ENCODE measurements at regions not wholly inside any gene's neighbourhood (a gene's known extent, or its start where the extent isn't known, plus 50 kb on each side); places are given as distances from the start of the nearest gene placed in this dataset.

DNA sequence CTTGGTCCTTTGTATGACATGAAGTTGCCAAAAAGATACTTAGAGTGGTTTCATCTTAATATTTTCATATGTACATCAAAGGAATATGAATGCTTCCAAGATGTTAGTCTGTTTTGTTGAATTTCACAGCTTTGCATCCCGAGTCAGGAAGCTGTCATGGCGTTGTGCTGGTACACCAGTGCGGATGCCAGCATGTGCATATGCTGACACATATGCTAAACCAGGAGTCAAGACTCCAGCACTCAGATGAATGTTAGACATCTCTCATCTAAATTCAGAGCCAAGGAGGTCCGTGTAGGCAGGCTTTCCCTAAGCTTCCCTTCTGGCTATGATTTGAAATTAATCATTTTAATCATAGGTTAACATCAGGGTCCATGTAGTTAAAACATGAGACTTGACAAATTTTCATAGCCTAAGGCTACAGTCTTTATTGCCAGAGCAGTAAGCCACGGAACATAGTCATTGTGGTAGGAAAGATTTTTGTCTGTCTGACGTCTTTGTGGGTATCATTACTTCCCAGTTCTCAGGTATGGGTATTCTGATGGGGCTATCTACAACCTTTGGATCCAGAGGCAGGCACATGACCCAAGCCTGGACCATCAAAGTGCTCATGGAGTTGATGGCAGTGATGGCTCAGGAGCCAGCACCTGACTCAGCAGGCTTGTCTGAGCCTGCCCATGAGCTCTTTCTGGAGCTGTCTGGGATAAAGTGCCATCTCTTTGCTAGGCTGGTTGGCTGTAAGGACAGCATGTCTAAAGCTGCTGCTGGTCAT, 246.1 kb downstream of the KCNRG start:
- no peak overlapping the region for H3K4me3 Mint-ChIP-seq
- peaks cover 19% of the 10 kb centered on the region for H3K4me1 Mint-ChIP-seq
- peaks cover 6% of the 10 kb centered on the region for H3K27me3 Mint-ChIP-seq (ENCODE audit: low read depth, poor library complexity)
- DNase-seq, result no peak
- TF ChIP-seq, protein P1, sequence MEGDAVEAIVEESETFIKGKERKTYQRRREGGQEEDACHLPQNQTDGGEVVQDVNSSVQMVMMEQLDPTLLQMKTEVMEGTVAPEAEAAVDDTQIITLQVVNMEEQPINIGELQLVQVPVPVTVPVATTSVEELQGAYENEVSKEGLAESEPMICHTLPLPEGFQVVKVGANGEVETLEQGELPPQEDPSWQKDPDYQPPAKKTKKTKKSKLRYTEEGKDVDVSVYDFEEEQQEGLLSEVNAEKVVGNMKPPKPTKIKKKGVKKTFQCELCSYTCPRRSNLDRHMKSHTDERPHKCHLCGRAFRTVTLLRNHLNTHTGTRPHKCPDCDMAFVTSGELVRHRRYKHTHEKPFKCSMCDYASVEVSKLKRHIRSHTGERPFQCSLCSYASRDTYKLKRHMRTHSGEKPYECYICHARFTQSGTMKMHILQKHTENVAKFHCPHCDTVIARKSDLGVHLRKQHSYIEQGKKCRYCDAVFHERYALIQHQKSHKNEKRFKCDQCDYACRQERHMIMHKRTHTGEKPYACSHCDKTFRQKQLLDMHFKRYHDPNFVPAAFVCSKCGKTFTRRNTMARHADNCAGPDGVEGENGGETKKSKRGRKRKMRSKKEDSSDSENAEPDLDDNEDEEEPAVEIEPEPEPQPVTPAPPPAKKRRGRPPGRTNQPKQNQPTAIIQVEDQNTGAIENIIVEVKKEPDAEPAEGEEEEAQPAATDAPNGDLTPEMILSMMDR (IDR thresholded peaks at IDR 0.05), result no peak
- no peak overlapping the region for H3K27ac Mint-ChIP-seq
- no peaks in the 10 kb centered on the region for H3K36me3 Mint-ChIP-seq (ENCODE audit: low read depth)
- H3K9me3 Mint-ChIP-seq, result no peaks in the 10 kb centered on the region

DNA sequence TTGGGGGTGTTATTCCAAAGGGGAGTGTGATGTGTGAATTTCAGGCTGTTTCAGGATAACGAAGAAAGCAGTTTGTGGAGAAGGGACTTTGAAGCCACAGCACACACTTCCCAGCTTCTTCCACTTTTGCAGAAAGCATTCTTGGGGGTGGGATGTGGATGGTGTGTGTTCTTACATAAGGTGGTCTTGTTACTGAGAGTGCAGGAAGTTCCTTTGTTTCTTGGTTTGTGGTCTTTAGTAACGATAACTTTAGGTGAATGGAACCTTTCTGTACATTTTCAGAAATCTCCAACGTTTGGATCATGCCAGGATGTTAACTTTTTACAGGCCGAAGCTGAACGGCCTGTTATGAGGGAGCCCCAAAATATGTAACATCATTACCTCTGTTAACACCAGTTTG, 251.8 kb downstream of the KCNRG start:
- no peaks in the 10 kb centered on the region for H3K9me3 Mint-ChIP-seq
- H3K4me1 Mint-ChIP-seq, result peaks cover 46% of the 10 kb centered on the region
- peaks cover 9% of the 10 kb centered on the region for H3K27me3 Mint-ChIP-seq (ENCODE audit: low read depth, poor library complexity)
- TF ChIP-seq, protein P1 (IDR thresholded peaks at IDR 0.05), result no peak
- H3K27ac Mint-ChIP-seq, result no peak overlapping the region
- DNase-seq, result no peak
- no peaks in the 10 kb centered on the region for H3K36me3 Mint-ChIP-seq (ENCODE audit: low read depth)
- H3K4me3 Mint-ChIP-seq, result no peak overlapping the region

DNA sequence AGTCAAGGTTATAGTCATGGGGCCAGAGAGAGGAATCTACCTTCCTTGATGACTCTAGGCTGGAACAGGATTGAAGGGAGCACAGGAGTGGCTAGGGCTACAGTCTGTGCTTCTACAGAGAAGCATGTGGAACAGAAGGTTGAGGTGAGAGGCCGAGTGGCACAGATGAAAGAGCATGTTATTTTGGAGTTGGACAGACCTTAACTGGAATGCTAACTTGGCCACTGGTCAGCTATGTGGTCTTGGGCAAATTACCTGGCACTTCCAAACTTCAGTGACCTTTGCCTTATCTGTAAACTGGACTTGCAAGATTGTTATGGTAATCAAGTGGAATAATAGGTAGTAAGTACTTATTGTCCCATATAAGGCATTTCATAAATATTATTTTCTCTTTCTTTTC, 252.7 kb downstream of the KCNRG start:
- H3K27me3 Mint-ChIP-seq (ENCODE audit: low read depth, poor library complexity), result peaks cover 13% of the 10 kb centered on the region
- H3K27ac Mint-ChIP-seq, result no peak overlapping the region
- no peak for DNase-seq
- H3K36me3 Mint-ChIP-seq (ENCODE audit: low read depth), result no peaks in the 10 kb centered on the region
- peaks cover 46% of the 10 kb centered on the region for H3K4me1 Mint-ChIP-seq
- H3K9me3 Mint-ChIP-seq, result no peaks in the 10 kb centered on the region
- H3K4me3 Mint-ChIP-seq, result no peak overlapping the region
- TF ChIP-seq, protein P1 (IDR thresholded peaks at IDR 0.05), result no peak

DNA sequence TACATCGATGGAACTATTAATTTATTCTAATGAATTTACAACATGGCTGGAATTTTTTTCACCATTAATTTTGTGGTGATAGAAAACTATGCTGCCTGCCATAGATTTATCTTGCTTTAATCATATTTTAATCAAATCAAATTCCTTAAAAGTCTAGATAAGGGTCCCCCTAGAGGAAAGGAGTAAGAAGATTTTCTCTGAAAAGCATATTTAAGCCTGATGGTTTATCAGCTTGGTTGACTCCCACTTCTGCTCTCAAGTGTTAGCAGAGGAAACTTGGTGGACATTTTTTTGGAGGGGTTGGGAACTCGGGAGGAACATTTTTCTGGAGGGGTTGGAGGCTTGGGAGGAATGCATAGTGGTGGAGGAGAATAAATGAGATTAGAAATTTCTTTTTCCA, 253.3 kb downstream of the KCNRG start:
- TF ChIP-seq, protein P1 (IDR thresholded peaks at IDR 0.05), result no peak
- peaks cover 13% of the 10 kb centered on the region for H3K27me3 Mint-ChIP-seq (ENCODE audit: low read depth, poor library complexity)
- DNase-seq, result no peak
- H3K4me3 Mint-ChIP-seq, result no peak overlapping the region
- no peaks in the 10 kb centered on the region for H3K36me3 Mint-ChIP-seq (ENCODE audit: low read depth)
- H3K4me1 Mint-ChIP-seq, result peaks cover 46% of the 10 kb centered on the region
- H3K9me3 Mint-ChIP-seq, result no peaks in the 10 kb centered on the region
- H3K27ac Mint-ChIP-seq, result peak overlapping the region; percentile 62

DNA sequence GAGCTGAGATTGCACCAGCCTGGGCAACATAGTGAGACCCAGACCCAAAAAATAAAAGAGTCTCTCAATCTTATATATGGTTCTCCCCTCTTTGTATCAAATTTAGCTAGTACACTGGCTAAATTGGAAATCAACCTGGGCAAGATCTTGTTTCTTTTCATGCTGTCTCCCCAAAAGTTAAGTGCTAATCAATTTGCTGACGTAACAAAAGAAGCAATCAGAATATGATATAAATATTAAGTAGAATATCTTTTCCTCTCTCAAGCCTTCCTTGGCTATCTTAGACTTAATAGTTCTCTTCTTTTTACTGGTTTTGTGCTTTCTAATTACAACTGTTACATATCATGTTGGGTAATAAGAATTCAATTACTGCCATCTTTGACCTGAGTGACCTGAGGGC, 258.9 kb downstream of the KCNRG start:
- H3K9me3 Mint-ChIP-seq, result peaks cover 21% of the 10 kb centered on the region
- peaks cover 4% of the 10 kb centered on the region for H3K27me3 Mint-ChIP-seq (ENCODE audit: low read depth, poor library complexity)
- TF ChIP-seq, protein P1 (IDR thresholded peaks at IDR 0.05), result no peak
- peaks cover 15% of the 10 kb centered on the region for H3K36me3 Mint-ChIP-seq (ENCODE audit: low read depth)
- no peak overlapping the region for H3K27ac Mint-ChIP-seq
- no peak for DNase-seq
- H3K4me3 Mint-ChIP-seq, result no peak overlapping the region
- peaks cover 13% of the 10 kb centered on the region for H3K4me1 Mint-ChIP-seq

Measured in nephron progenitor cell (in vitro differentiated cells).